Endothelial cell of umbilical vein (primary cell): ENCODE measurements at regions not wholly inside any gene's neighbourhood (a gene's known extent, or its start where the extent isn't known, plus 50 kb on each side); places are given as distances from the start of the nearest gene placed in this dataset.

Source experiments
- BruUV-seq: library from RNA; stranded (reverse); fragments of 400-500 nt; replicated peaks from 2 replicates; lab custom pipeline; 2021; lab: Mats Ljungman, UMichigan
- CTCF ChIA-PET: fragments of 300-600, 350-600 bp; sonication (Branson Sonifier 250); formaldehyde crosslinking; loops from one replicate; lab custom pipeline; 2021; ENCODE audit warnings: antibody characterized with exemption, inconsistent platforms; lab: Charles Lee
- POLR2A ChIA-PET: fragments of 300-600, 350-600 bp; sonication (Branson Sonifier 250); formaldehyde crosslinking; loops from one replicate; lab custom pipeline; 2021; ENCODE audit warnings: antibody characterized with exemption, inconsistent platforms; lab: Charles Lee
- DNase-seq: peaks from one replicate; pipeline ENCODE4 v3.0.0-alpha.2; 2011; ENCODE audit warnings: low read depth, low spot score
- FAIRE-seq: peaks from 2 replicates; lab custom pipeline; 2011; peaks lifted over from hg19 to GRCh38; lab: Jason Lieb, UNC
- H2AFZ ChIP-seq: 2 replicates; pipeline ENCODE4 v1.6.0; 2012; ENCODE audit warnings: low read depth, low read length, control low read depth, inconsistent platforms
- H3K27ac ChIP-seq: 2 replicates; pipeline ENCODE4 v1.5.1; 2011; ENCODE audit warnings: low read depth, mild to moderate bottlenecking, control low read depth, low read length, moderate library complexity; ENCODE audit not compliant: insufficient read depth
- H3K27me3 ChIP-seq, 2 experiments: 2 replicates each; pipeline versions ENCODE4 v1.6.0 to v1.6.1; 2011; ENCODE audit warnings: low read length in 2 of 2, mixed read lengths in 1 of 2; ENCODE audit not compliant: control insufficient read depth in 2 of 2, insufficient read depth in 2 of 2
- H3K36me3 ChIP-seq, 2 experiments: 2 replicates in 1 of 2; 3 replicates in 1 of 2; pipeline ENCODE4 v1.5.1; 2011; ENCODE audit warnings: low read length in 2 of 2, mild to moderate bottlenecking in 1 of 2, moderate library complexity in 1 of 2; ENCODE audit not compliant: control insufficient read depth in 2 of 2, insufficient read depth in 2 of 2; ENCODE audit errors: extremely low read depth in 1 of 2
- H3K4me1 ChIP-seq: 3 replicates; pipeline ENCODE4 v1.5.1; 2011; ENCODE audit warnings: mild to moderate bottlenecking, low read length; ENCODE audit not compliant: control insufficient read depth, insufficient read depth; ENCODE audit errors: extremely low read depth
- H3K4me2 ChIP-seq: 2 replicates; pipeline ENCODE4 v1.6.1; 2011; ENCODE audit warnings: low read length, control low read depth, mixed read lengths; ENCODE audit not compliant: insufficient read depth
- H3K4me3 ChIP-seq, 3 experiments: fragments of 200-600 bp in 1 of 3; sonication (generic), shearing (Covaris generic) in 1 of 3; replicated peaks in 1 of 3; 2 replicates each; pipeline ENCODE4 v1.5.1; 2011 to 2016; ENCODE audit warnings: control low read depth in 3 of 3, low read length in 3 of 3, mild to moderate bottlenecking in 2 of 3, inconsistent platforms in 1 of 3, low read depth in 1 of 3, moderate library complexity in 1 of 3; ENCODE audit not compliant: insufficient read depth in 1 of 3
- H3K79me2 ChIP-seq: 2 replicates; pipeline ENCODE4 v1.6.0; 2012; ENCODE audit warnings: low read length, inconsistent platforms; ENCODE audit not compliant: control insufficient read depth, insufficient read depth
- H3K9ac ChIP-seq: replicated peaks from 2 replicates; pipeline ENCODE3; 2011; ENCODE audit warnings: low read length, control low read depth; ENCODE audit not compliant: insufficient read depth; ENCODE audit errors: extremely low read depth
- H3K9me1 ChIP-seq: replicated peaks from 3 replicates; pipeline ENCODE4 v1.6.0; 2011; ENCODE audit warnings: mild to moderate bottlenecking, low read length; ENCODE audit not compliant: control insufficient read depth, insufficient read depth; ENCODE audit errors: extremely low read depth
- H3K9me3 ChIP-seq: replicated peaks from 2 replicates; pipeline ENCODE4 v1.5.1; 2012; ENCODE audit warnings: low read length, inconsistent platforms; ENCODE audit not compliant: control insufficient read depth, insufficient read depth
- H4K20me1 ChIP-seq: replicated peaks from 2 replicates; pipeline ENCODE3; 2011; ENCODE audit warnings: mild to moderate bottlenecking, low read length; ENCODE audit not compliant: control insufficient read depth, insufficient read depth; ENCODE audit errors: extremely low read depth
- CTCF ChIP-seq, 2 donors: IDR thresholded peaks; 1 replicate in 1 of 2; 2 replicates in 1 of 2; pipeline ENCODE4 v1.5.1; 2011; ENCODE audit warnings: low read length in 2 of 2, mild to moderate bottlenecking in 2 of 2, moderate library complexity in 2 of 2, control low read depth in 1 of 2, inconsistent platforms in 1 of 2, low read depth in 1 of 2; ENCODE audit not compliant: insufficient read depth in 1 of 2; ENCODE audit errors: extremely low read depth in 1 of 2
- EZH2 ChIP-seq: IDR thresholded peaks from 2 replicates; pipeline ENCODE4 v1.6.1; 2012; ENCODE audit warnings: borderline replicate concordance, low read depth, mild to moderate bottlenecking, moderate library complexity, low read length, inconsistent platforms; ENCODE audit not compliant: severe bottlenecking
- FOS ChIP-seq: IDR thresholded peaks from 2 replicates; pipeline ENCODE4 v1.6.1; 2011; ENCODE audit warnings: mild to moderate bottlenecking, low read length, moderate library complexity, borderline replicate concordance; ENCODE audit not compliant: insufficient read depth
- GATA2 ChIP-seq: IDR thresholded peaks from 2 replicates; pipeline ENCODE4 v1.7.0; 2011; ENCODE audit warnings: low read depth, mild to moderate bottlenecking, moderate library complexity, mixed read lengths, low read length; ENCODE audit not compliant: insufficient read length, insufficient read depth
- JUN ChIP-seq: IDR thresholded peaks from 2 replicates; pipeline ENCODE4 v1.6.1; 2011; ENCODE audit warnings: borderline replicate concordance, low read depth; ENCODE audit not compliant: insufficient read length, insufficient read depth
- MAX ChIP-seq: IDR thresholded peaks from 2 replicates; pipeline ENCODE4 v1.6.1; 2011; ENCODE audit not compliant: insufficient read depth, insufficient read length
- MYC ChIP-seq: IDR thresholded peaks from one replicate; pipeline ENCODE4 v1.6.1; 2011; ENCODE audit warnings: mild to moderate bottlenecking, low read depth, low read length
- POLR2A ChIP-seq: IDR thresholded peaks from 2 replicates; pipeline ENCODE4 v1.6.1; 2012; ENCODE audit warnings: low read depth, mild to moderate bottlenecking, control low read depth, low read length
- POLR2AphosphoS5 ChIP-seq: IDR thresholded peaks from 2 replicates; pipeline ENCODE4 v1.6.1; 2012; ENCODE audit warnings: low read depth, mild to moderate bottlenecking, control low read depth, low read length, moderate library complexity; ENCODE audit not compliant: insufficient read depth
- dilution Hi-C: fragments of 300-500 bp; cut with MboI; formaldehyde crosslinking; loops from one replicate; pipeline ENCODE4 v1.15.0; 2019; ENCODE audit warnings: low sequenced_read_pairs; ENCODE audit not compliant: extremely low pct_ligation_motif_present
- intact Hi-C: fragments of 100-400 bp; cut with micrococcal nuclease; formaldehyde crosslinking; loops from one replicate; pipeline ENCODE4 v1.10.0; 2022

- H3K9me1 ChIP-seq = no peaks in the 10 kb centered on the region
- intact Hi-C loops (no loop called here), dilution Hi-C loops (no loop called here)
- DNase-seq (no peak), FAIRE-seq (no peak)
- no peak overlapping the region for H2AFZ ChIP-seq
- no peaks in the 10 kb centered on the region for H4K20me1 ChIP-seq
- BruUV-seq = no TSS peak
- no peak overlapping the region for H3K27ac ChIP-seq
- H3K4me3 ChIP-seq = no peak overlapping the region
- ChIA-PET CTCF (no interaction called here), POLR2A (no interaction called here)
- no peaks in the 10 kb centered on the region for H3K9me3 ChIP-seq
- H3K9ac ChIP-seq = no peak overlapping the region
- no peaks in the 10 kb centered on the region for H3K36me3 ChIP-seq
- no peaks in the 10 kb centered on the region for H3K79me2 ChIP-seq
- TF ChIP-seq GATA2 (no peak), POLR2AphosphoS5 (no peak), EZH2 (no peak), CTCF (IDR thresholded peaks at IDR 0.05; ENCODE audit: extremely low read depth in 1 of 2, insufficient read depth in 1 of 2, low read depth in 1 of 2, low read length in 2 of 2) (no peak)
- H3K27me3 ChIP-seq = no peaks in the 10 kb centered on the region
- no peaks in the 10 kb centered on the region for H3K4me1 ChIP-seq
- no peak overlapping the region for H3K4me2 ChIP-seq
Observed at GRCh38 chr20:48212806-48213509, 427.7 kb upstream of the SULF2 start.

- CTCF ChIA-PET = no interaction called here
- Histone ChIP-seq H3K27ac (no peak overlapping the region), H3K9me3 (no peaks in the 10 kb centered on the region), H3K9me1 (no peaks in the 10 kb centered on the region), H3K9ac (no peak overlapping the region), H3K36me3 (no peaks in the 10 kb centered on the region), H3K4me2 (no peak overlapping the region), H3K27me3 (no peaks in the 10 kb centered on the region), H3K79me2 (no peaks in the 10 kb centered on the region), H3K4me1 (no peaks in the 10 kb centered on the region), H2AFZ (no peak overlapping the region), H3K4me3 (no peak overlapping the region), H4K20me1 (no peaks in the 10 kb centered on the region)
- dilution Hi-C loops (no loop called here), intact Hi-C loops (no loop called here)
- no peak for TF ChIP-seq POLR2AphosphoS5
- TF ChIP-seq CTCF (IDR thresholded peaks at IDR 0.05; ENCODE audit: extremely low read depth in 1 of 2, insufficient read depth in 1 of 2, low read depth in 1 of 2, low read length in 2 of 2) = no peak
- no peak for TF ChIP-seq MAX
- no peak for TF ChIP-seq EZH2
- no peak for TF ChIP-seq JUN
- TF ChIP-seq FOS = no peak
- TF ChIP-seq MYC = no peak
- no peak for TF ChIP-seq GATA2
- no peak for TF ChIP-seq POLR2A
- POLR2A ChIA-PET = no interaction called here
- BruUV-seq = no TSS peak
- DNase-seq (no peak), FAIRE-seq (no peak)
Observed at GRCh38 chr20:48211847-48212246, 426.6 kb upstream of the SULF2 start.
